ENCODE measurements at regions not wholly inside any gene's neighbourhood (a gene's known extent, or its start where the extent isn't known, plus 50 kb on each side); places are given as distances from the start of the nearest gene placed in this dataset.

- Histone ChIP-seq H3K79me2 (ENCODE audit: insufficient read depth, low read length) (no peaks in the 10 kb centered on the region), H3K9me2 (replicated peaks; ENCODE audit: insufficient read depth, low read length) (no peaks in the 10 kb centered on the region), H3K4me3 (ENCODE audit: insufficient read depth, low read length, poor library complexity, severe bottlenecking) (no peak overlapping the region), H2AFZ (ENCODE audit: low read depth, low read length, severe bottlenecking) (no peak overlapping the region), H3K36me3 (ENCODE audit: low read length) (no peaks in the 10 kb centered on the region), H3K4me2 (ENCODE audit: low read depth, low read length, poor library complexity, severe bottlenecking) (no peak overlapping the region), H3F3A (ENCODE audit: insufficient read depth) (no peaks in the 10 kb centered on the region), H3K27me3 (ENCODE audit: low read length) (no peaks in the 10 kb centered on the region), H3K9ac (ENCODE audit: low read length) (no peak overlapping the region), H3K9me3 (ENCODE audit: insufficient read depth, low read length) (no peaks in the 10 kb centered on the region), H3K27ac (ENCODE audit: low read depth, low read length) (no peak overlapping the region), H4K20me1 (ENCODE audit: low read depth, low read length) (no peaks in the 10 kb centered on the region)
- no peak for TF ChIP-seq EZH2phosphoT487 (conservative IDR thresholded peaks at IDR 0.05; ENCODE audit: low read length)
- TF ChIP-seq CTCF (IDR thresholded peaks at IDR 0.05; ENCODE audit: insufficient read depth, low read length, poor library complexity, severe bottlenecking): no peak
Measured at GRCh38 chr5:148760945-148761638, 65.3 kb upstream of the ADRB2 start.

GRCh38 chr5:148763996-148764395 is 62.4 kb upstream of the ADRB2 start:
- H3K79me2 ChIP-seq (ENCODE audit: insufficient read depth, low read length): no peaks in the 10 kb centered on the region
- no peak overlapping the region for H3K4me3 ChIP-seq (ENCODE audit: insufficient read depth, low read length, poor library complexity, severe bottlenecking)
- no peak overlapping the region for H3K27ac ChIP-seq (ENCODE audit: low read depth, low read length)
- H3K36me3 ChIP-seq (ENCODE audit: low read length): no peaks in the 10 kb centered on the region
- H3K9ac ChIP-seq (ENCODE audit: low read length): no peak overlapping the region
- H3K9me2 ChIP-seq (replicated peaks; ENCODE audit: insufficient read depth, low read length): no peaks in the 10 kb centered on the region
- H3K9me3 ChIP-seq (ENCODE audit: insufficient read depth, low read length): no peaks in the 10 kb centered on the region
- TF ChIP-seq CTCF (IDR thresholded peaks at IDR 0.05; ENCODE audit: insufficient read depth, low read length, poor library complexity, severe bottlenecking) (no peak), EZH2phosphoT487 (conservative IDR thresholded peaks at IDR 0.05; ENCODE audit: low read length) (no peak)
- H3K27me3 ChIP-seq (ENCODE audit: low read length): no peaks in the 10 kb centered on the region
- no peaks in the 10 kb centered on the region for H4K20me1 ChIP-seq (ENCODE audit: low read depth, low read length)
- H2AFZ ChIP-seq (ENCODE audit: low read depth, low read length, severe bottlenecking): no peak overlapping the region
- H3K4me2 ChIP-seq (ENCODE audit: low read depth, low read length, poor library complexity, severe bottlenecking): no peak overlapping the region
- no peaks in the 10 kb centered on the region for H3F3A ChIP-seq (ENCODE audit: insufficient read depth)

GRCh38 chr5:148765061-148765460 is 61.4 kb upstream of the ADRB2 start:
- H2AFZ ChIP-seq (ENCODE audit: low read depth, low read length, severe bottlenecking): no peak overlapping the region
- no peaks in the 10 kb centered on the region for H3K36me3 ChIP-seq (ENCODE audit: low read length)
- no peak overlapping the region for H3K4me3 ChIP-seq (ENCODE audit: insufficient read depth, low read length, poor library complexity, severe bottlenecking)
- H3K79me2 ChIP-seq (ENCODE audit: insufficient read depth, low read length): no peaks in the 10 kb centered on the region
- no peaks in the 10 kb centered on the region for H3K9me2 ChIP-seq (replicated peaks; ENCODE audit: insufficient read depth, low read length)
- H4K20me1 ChIP-seq (ENCODE audit: low read depth, low read length): no peaks in the 10 kb centered on the region
- no peaks in the 10 kb centered on the region for H3F3A ChIP-seq (ENCODE audit: insufficient read depth)
- no peak overlapping the region for H3K27ac ChIP-seq (ENCODE audit: low read depth, low read length)
- H3K9me3 ChIP-seq (ENCODE audit: insufficient read depth, low read length): no peaks in the 10 kb centered on the region
- TF ChIP-seq CTCF (IDR thresholded peaks at IDR 0.05; ENCODE audit: insufficient read depth, low read length, poor library complexity, severe bottlenecking) (no peak), EZH2phosphoT487 (conservative IDR thresholded peaks at IDR 0.05; ENCODE audit: low read length) (no peak)
- H3K9ac ChIP-seq (ENCODE audit: low read length): no peak overlapping the region
- no peaks in the 10 kb centered on the region for H3K27me3 ChIP-seq (ENCODE audit: low read length)
- no peak overlapping the region for H3K4me2 ChIP-seq (ENCODE audit: low read depth, low read length, poor library complexity, severe bottlenecking)
